GM21619 (cell line): ENCODE measurements at regions not wholly inside any gene's neighbourhood (a gene's known extent, or its start where the extent isn't known, plus 50 kb on each side); places are given as distances from the start of the nearest gene placed in this dataset.

ENCODE experiments used
- ATAC-seq: cut with Tn5 transposase; IDR thresholded peaks from one replicate; pipeline ENCODE4 v1.9.1; 2021; ENCODE audit not compliant: unreplicated experiment

DNA sequence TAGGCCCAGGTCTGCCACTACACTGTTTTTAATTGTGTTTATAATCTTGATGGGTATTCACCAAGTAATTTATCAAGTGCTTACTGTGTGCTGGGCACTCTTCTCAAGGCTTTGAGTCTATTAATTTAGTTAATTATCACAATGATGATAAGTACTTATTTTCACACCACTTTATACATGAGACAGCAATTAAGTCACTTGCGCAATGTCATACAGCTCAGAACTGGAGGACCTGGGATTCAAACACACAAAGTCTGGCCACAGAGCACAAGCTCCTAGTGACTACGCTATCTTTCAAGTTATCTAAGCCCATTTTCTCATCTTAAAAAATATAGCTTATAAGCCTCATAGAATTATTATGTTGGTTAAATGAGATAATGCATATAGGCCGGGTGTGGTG, 85.0 kb downstream of the LLPH start:
- no peak for ATAC-seq

DNA sequence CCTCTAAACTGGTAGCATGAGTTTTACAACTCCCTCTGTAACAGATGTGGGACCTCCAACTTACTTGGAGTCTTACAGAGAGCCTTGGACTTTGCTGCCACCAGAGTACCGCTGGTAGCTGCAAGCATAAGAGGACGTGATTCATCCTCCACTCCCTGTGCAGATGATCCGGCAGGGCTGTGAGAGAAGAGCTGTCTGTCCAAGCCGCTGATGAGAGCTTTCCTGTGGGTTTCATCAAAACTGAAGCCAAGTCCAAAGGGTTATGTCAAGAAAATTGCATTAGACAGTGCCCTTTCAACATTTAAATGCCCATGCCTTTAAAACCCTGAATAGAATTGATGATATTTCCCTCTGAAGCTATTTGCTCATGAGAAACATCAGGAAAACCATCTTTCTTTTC, 85.8 kb downstream of the LLPH start:
- no peak for ATAC-seq

- no peak for ATAC-seq
Measured at GRCh38 chr12:66043035-66043434, 87.5 kb downstream of the LLPH start.

DNA sequence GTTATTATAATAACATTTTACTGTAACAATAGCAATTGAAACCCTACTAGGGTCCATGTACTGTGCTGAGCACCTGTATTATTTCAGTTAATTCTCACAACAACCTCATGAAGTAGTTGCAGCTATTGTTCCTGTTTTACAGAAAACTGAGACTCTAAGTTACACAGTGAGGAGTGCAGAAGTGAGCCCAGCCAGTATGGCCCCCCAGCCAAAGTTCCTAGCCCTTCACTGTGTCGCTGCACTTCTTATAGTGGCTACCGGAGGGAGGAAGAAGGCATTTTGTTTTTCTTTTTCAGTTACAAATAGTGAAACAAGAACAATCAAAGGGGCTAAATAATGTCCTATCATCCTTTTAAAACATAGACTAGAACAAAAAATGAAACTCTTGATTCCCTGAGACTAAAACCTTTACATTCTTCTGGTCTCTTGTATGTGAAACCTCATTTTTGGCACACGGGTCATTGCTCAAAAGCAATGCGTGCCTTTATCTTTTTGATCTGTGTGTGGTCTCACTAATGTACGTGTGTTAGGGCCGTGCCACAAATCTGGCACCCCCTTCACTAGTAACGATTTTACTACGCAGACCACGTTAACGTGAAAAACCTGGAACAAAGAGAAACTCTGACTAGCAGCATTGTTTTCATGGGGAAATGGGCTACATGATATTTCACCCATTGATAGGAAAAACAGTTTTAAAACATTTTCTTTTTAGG, 88.7 kb downstream of the LLPH start:
- no peak for ATAC-seq

- no peak for ATAC-seq
Measured at GRCh38 chr12:66036317-66036716, 94.2 kb downstream of the LLPH start.

GRCh38 chr12:66035288-66035966, 95.1 kb downstream of the LLPH start:
- no peak for ATAC-seq

DNA sequence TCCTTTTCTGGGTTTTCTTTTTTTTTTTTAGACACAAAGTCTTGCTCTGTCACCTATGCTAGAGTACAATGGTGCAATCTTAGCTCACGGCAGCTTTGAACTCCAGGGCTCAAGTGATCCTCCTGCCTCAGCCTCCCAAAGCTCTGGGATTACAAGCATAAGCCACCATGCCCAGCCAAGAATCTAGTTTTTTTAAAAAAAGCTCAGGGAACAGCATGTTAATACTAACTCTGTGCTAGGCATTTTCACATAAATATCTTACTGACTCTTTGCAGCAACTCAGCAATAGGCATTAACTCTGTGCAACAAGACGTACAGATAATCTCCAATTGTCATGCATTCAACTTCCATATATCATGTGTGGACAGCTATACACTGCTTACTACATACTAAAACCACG, 97.4 kb downstream of the LLPH start:
- no peak for ATAC-seq

- no peak for ATAC-seq
Measured at GRCh38 chr12:66032739-66033138, 97.8 kb downstream of the LLPH start.

- ATAC-seq, result no peak
Measured at GRCh38 chr12:66030217-66030781, 100.3 kb downstream of the LLPH start.

- no peak for ATAC-seq
Measured at GRCh38 chr12:66028390-66028789, 102.2 kb downstream of the LLPH start.

- no peak for ATAC-seq
Measured at GRCh38 chr12:66025477-66025876, 105.1 kb downstream of the LLPH start.

- ATAC-seq, result no peak
Measured at GRCh38 chr12:66024949-66025348, 105.6 kb downstream of the LLPH start.

- ATAC-seq, result no peak
Measured at GRCh38 chr12:66020481-66020880, 110.1 kb downstream of the LLPH start.

DNA sequence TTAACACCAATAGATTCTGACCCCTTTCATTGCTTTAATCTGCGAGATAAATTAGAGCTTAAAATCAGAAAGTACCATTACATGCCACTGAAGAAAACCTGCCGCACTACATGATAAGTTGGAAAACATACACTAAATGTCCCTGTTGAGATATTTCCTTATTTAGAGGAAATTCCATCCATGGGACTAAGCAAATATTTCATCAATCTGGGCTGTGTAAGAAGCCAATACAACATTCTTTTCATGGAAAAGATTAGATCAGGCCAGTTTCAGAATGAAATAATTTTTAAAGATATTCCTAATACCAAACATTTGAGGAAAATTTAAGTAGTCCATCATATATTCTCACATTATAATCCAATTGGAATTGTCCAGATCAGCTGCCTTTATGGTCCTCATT, 112.8 kb downstream of the LLPH start:
- no peak for ATAC-seq
